ENCODE measurements at regions not wholly inside any gene's neighbourhood (a gene's known extent, or its start where the extent isn't known, plus 50 kb on each side); places are given as distances from the start of the nearest gene placed in this dataset.

GRCh38 chr4:181173046-181173445 is 1070.2 kb upstream of the TENM3 start:
- H3K23ac ChIP-seq (ENCODE audit: low read depth, low read length): no peak overlapping the region
- in situ Hi-C loops (cut with MboI; ENCODE audit: low sequenced_read_pairs): no loop called here
- dilution Hi-C loops (cut with HindIII; ENCODE audit: low sequenced_read_pairs, unreplicated experiment): no loop called here
- no peak overlapping the region for H2BK15ac ChIP-seq (ENCODE audit: low read depth, low read length)
- no peak overlapping the region for H2AFZ ChIP-seq (replicated peaks; ENCODE audit: low read length, poor library complexity)
- no peaks in the 10 kb centered on the region for H3K79me1 ChIP-seq (ENCODE audit: low read depth in 1 of 2, low read length in 2 of 2)
- ATAC-seq (ENCODE audit: low read depth) (no peak), DNase-seq (no peak)
- H2AK5ac ChIP-seq (ENCODE audit: low read depth, low read length): no peak overlapping the region
- no peaks in the 10 kb centered on the region for H3K4me1 ChIP-seq (ENCODE audit: control insufficient read depth, insufficient read depth, low read length)
- no peaks in the 10 kb centered on the region for H3K27me3 ChIP-seq (ENCODE audit: control insufficient read depth, insufficient read depth, low read length)
- no peak overlapping the region for H4K8ac ChIP-seq (ENCODE audit: low read depth in 2 of 2, low read length in 2 of 2)
- H2BK20ac ChIP-seq (ENCODE audit: low read depth, low read length): no peak overlapping the region
- no peak overlapping the region for H3K27ac ChIP-seq (ENCODE audit: insufficient read depth, low read length)
- no peak overlapping the region for H4K91ac ChIP-seq (ENCODE audit: insufficient read depth, low read depth, low read length)
- no CpG with 5 or more reads among the region's 5 CpGs for WGBS, 2 experiments (ENCODE audit: extremely low coverage in 2 of 2, insufficient read length in 1 of 2)
- H3K4ac ChIP-seq (ENCODE audit: low read depth, low read length): no peak overlapping the region
- H3K4me2 ChIP-seq (ENCODE audit: low read depth, low read length): no peak overlapping the region
- H2BK120ac ChIP-seq (ENCODE audit: low read depth, low read length): no peak overlapping the region
- no peak overlapping the region for H3K4me3 ChIP-seq (ENCODE audit: insufficient read depth, low read depth, low read length)
- intact Hi-C loops (cut with micrococcal nuclease): no loop called here
- no TSS peak for BruUV-seq (replicated peaks)
- CTCF ChIA-PET: no interaction called here
- POLR2A ChIA-PET (ENCODE audit: unreplicated experiment): no interaction called here
- H3K36me3 ChIP-seq (ENCODE audit: control insufficient read depth, insufficient read depth, low read length): no peaks in the 10 kb centered on the region
- 0 out of 2 replicates have a peak, but pooled peaks cover 2% of the 10 kb centered on the region for H3K9me3 ChIP-seq (ENCODE audit: control insufficient read depth, insufficient read depth, low read length)
- H3K14ac ChIP-seq (replicated peaks; ENCODE audit: low read depth, low read length): no peak overlapping the region
- H3K18ac ChIP-seq (ENCODE audit: low read depth, low read length): no peak overlapping the region
- H3K56ac ChIP-seq (ENCODE audit: extremely low read depth, insufficient read depth, low read length): no peak overlapping the region
- H4K5ac ChIP-seq (ENCODE audit: low read depth, low read length): no peak overlapping the region
- no peak for TF ChIP-seq MXI1 (IDR thresholded peaks at IDR 0.05; ENCODE audit: borderline replicate concordance, low read depth, low read length)
- no peak overlapping the region for H2BK5ac ChIP-seq (ENCODE audit: low read depth, low read length, poor library complexity, severe bottlenecking)
- no peak overlapping the region for H2AK9ac ChIP-seq (replicated peaks; ENCODE audit: low read depth, low read length, poor library complexity)
- no peaks in the 10 kb centered on the region for H3K9me1 ChIP-seq (ENCODE audit: insufficient read depth, low read length)
- H3K9ac ChIP-seq (ENCODE audit: low read depth, low read length): no peak overlapping the region
- H4K20me1 ChIP-seq (ENCODE audit: insufficient read depth, low read length): no peaks in the 10 kb centered on the region

Data from IMR-90 (cell line).